ENCODE measurements at regions not wholly inside any gene's neighbourhood (a gene's known extent, or its start where the extent isn't known, plus 50 kb on each side); places are given as distances from the start of the nearest gene placed in this dataset.
"Not testable (repeated sequence)": the region's sequence is repeated elsewhere in the genome, so short reads cannot be mapped to it uniquely, and the experiment has no call there.

DNA sequence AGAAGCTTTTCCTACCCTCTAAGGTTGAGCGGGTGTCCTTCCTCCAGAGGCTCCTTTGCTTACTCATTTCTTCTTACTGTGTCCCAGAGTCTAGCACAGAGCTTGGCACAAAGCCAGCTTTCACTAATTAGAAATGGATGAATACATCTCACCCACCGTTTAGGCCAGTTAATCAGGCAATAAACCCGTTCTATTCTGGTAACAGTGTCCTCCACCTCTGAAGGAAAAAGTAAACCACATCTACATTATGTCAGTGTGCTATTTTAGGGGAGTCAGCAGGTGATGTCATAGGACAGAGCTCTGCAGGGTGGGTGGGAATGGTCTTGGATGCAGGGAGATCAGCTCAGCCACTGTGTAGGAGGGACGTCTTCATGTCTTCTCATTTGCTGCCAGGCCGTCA lies 109.2 kb downstream of the OSTF1 start:
- no peak for DNase-seq

DNA sequence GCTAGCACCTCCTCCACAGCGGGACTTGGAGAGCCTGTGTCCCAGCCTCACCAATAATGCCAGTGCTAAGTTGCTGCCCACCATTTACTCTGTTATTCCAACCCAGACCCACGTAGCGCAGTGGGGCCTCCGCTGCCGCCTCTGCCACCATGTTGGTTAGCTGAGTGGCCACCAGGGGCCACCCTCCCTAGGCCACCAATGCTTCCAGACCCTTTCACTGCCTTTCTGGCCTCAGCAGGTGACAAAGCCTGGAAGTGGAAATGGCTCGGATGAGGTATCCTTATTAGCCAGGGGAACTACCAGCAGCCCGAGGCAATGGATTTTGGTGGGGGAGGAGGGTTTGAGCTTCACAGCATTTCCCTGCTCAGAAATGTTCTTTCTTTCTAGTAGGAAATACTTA lies 110.1 kb downstream of the OSTF1 start:
- DNase-seq, result no peak

DNA sequence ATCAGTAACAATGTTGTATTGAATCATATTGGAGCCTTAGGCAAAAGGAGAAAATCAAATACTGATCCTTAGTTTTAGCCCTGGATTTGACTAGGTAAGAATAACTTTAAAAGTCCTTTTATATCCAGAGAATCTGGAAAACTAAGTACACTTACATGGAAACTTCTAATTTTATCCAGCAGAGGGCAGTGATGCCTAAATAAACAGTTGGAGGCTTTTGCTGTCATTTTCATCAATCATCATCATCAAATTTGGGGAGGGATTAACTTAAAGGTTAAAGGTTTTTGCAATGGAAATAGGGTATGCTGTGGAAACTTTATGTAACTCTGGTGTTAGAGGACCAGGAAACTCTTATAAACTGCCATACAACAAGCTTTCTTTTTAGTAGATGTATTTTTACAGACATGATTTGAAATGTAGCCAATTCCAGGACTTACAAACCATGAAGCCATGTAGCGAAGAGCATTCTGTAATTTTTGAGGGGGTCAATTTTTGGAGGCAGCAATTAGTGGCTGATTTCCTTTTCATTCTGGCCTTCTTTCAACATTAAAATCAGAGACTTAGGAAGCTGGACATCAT lies 112.7 kb downstream of the OSTF1 start:
- DNase-seq, result no peak

DNA sequence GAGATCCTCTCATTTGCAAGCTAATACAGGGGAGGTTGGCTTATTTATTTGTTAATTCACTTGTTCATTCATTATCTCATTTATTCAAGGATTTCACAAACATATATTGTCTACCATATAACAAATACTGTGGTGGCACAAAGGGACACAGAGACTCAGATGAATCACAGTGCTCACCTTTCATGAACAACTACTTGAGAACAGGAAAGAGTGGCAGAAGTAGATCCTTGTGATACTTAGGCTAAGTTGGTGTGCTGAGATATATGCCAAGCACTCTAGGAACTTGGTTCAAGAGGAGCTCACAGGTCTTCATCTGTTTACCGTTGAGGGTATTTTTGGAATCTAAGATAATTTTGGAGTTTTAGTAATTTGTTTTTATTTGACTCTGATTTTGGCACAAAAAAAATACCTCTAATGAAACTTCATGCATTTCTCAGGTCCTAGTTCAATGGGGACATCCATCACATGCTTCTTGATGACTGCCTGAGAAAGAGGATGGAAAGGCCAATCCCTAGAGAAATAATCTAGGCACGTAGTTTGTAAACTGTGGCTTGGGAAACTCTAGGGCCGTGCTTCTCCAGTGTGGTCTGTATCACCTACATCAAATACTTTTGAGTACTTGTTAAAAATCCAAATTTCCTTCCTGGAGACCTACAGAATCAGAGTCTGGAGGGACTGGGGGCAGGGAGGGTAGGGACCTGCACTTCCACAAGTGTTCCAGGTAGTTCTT lies 113.3 kb downstream of the OSTF1 start:
- no peak for DNase-seq

DNA sequence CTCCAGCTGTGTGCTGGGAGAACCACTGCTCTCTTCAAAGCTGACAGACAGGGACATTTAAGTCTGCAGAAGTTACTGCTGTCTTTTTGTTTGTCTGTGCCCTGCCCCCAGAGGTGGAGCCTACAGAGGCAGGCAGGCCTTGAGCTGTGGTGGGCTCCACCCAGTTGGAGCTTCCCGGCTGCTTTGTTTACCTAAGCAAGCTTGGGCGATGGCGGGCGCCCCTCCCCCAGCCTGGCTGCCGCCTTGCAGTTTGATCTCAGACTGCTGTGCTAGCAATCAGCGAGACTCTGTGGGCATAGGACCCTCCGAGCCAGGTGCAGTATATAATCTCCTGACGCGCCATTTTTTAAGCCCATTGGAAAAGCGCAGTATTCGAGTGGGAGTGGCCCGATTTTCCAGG lies 119.7 kb downstream of the OSTF1 start:
- not testable (repeated sequence) for DNase-seq

DNA sequence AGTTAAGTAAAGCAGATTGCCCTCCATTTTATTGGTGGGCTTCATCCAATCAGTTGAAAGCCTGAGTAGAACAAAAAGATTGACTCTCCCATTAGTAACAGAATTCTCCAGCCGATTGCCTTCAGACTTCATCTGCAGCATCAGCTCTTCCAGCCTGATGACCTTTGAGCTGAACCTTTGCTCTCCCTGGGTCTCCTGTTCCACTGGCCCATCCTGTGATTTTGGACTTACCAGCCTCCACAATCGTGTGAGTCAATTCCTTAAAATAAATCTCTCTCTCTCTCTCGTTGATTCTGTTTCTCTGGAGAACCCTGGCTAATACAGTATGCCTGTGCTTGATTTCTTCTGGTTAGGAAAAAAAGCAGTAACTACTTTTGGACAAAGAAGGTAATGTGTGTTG lies 121.9 kb downstream of the OSTF1 start:
- no peak for DNase-seq

DNA sequence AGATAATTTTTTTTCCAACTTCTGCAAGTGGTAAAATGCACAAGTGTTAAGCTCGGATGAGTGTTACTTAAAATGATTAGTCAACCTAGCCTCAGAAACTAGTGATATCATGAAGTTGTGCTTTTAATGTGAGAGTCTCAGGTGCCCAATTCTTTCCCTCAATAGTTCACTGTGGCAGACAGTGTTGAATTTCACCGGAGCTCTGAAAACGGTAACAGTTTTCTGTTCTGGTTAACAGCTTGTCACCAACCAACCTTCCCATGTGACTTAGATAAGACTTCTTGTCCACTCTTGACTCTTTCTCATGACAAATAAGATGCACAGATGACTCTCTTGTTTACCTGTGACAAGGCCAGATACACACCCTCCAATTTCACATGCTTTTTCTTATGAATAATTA lies 125.5 kb downstream of the OSTF1 start:
- DNase-seq, result no peak

DNA sequence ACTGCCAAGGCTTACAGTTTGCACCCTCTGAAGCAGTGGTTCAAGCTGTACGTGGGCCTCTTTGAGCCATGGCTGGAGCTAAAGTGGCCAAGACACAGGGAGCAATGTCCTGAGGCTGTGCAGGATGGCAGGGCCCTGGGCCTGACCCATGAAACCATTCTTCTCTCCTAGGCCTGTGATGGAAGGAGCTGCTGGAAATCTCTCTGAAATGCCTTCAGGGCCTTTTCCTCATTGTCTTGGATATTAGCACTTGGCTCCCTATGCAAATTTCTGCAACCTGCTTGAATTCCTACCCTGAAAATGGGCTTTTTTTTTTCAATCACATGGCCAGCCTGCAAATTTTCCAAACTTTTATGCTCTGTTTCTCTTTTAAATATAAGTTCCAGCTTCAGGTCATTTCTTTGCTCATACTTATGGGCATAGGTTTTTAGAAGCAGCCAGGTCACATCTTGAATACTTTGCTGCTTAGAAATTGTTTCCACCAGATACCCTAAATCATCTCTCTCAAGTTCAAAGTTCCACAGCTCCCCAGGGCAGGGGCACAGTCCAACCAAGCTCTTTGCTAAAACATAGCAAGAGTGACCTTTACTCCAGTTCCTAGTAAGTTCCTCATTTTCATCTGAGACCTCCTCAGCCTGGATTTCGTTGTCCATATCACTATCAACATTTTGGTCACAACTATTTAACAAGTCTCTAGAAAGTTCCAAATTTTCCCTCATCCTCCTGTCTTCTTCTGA lies 138.3 kb downstream of the OSTF1 start:
- no peak for DNase-seq

DNA sequence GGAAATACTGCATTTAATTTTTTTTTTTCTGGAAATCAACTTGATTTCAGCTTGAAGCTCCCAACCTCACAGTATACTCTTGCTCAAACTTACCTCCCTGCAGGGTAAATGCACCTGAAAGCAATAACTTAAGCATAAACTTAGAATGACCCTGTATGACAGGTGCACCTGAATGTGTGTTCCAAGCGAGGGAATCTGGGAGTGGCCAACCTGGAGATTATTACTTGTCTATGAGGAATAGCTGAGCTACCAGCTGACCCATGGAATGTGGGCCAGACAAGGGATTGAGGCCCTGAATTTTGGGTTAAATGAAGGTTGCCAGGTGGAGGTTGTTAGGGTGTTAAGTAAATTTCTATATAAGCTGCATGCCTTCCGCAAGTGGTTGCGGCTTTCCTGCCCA lies 140.6 kb downstream of the OSTF1 start:
- no peak for DNase-seq

DNA sequence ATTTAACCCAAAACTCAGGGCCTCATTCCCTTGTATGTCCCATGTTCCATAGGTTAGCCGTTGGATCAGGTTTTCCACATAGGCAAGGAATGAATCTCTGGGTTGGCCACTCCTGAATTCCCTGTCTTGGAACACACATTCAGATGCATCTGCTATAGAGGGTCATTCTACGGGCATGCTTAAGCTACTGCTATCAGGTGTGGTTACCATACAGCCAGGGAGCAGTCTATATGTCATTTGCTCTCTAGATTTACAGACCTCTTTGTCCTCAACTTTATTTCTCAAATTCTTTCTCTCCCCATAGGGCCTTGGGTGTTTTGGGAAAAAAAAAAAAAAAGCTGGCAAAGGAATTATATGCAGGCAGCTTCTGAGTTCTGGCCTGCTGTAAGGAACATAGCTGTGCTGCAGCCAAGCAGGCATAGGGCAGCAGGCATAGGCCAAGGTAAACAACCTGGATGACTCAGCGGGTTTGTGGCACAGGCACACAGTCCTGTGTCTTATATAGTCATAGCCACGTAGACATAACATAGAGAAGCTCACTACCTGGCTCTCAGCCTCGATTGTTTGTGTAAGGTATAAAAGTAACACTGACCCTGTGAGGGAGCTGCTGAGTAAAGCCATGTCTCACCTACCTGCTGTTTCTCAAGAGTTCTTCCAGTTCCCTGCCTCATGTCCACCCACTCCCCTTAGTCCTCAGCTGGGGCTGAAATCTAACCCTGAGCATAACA lies 141.5 kb downstream of the OSTF1 start:
- DNase-seq, result no peak

DNA sequence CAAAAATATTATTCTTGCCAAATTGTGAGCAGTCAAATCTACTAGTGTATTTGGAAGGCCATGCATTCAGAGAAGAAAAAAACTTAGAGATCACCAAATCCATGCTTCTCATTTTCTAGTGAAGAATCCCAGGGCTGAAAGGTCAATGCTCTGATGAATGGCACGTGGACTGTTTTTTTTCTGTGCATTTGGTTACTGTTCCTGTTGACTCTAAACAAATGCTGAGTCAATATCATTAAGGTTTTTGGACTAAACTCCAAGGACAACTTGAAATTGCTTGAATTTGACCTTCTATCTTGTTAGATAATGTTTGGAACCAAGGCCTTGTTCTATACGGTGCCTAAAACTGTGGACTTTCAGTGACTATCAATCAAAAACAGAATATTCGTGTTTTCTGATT lies 142.2 kb downstream of the OSTF1 start:
- no peak for DNase-seq

DNA sequence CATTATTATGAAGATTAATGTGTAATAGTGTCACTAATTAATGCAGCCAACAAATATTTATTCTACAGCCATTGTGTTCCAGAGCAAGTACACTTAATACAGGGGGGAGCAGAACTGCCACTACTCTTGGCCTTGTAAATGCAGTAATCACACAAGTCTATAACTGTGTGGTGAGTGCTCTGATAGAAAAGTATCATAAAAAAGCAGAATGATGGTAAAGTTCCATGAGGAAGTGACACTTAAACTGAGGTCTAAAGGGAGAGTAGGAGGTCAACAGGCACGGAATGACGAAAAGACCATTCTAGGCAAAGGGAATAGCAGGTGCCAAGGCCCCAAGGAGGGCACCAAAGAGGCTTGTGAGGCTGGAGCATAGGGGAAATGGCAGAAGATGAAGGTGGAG lies 142.9 kb downstream of the OSTF1 start:
- no peak for DNase-seq

DNA sequence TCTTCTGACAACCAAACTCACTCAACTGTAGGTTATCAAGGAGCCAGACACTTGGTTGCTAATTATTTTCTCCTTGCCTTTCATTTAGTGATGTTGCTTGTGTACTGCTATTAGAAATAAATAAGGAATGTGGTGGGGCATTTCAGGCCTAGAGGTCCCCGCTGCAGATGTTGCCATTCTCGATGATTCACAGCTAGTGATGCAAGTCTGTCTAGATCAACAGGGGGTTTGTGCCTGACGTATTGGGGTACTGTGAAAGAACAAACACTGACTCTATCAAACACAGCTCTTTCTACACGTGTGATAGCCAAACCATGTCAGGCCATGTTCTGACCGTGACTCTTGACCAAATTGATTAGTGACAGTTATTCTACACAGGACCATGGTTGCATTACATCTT lies 144.7 kb downstream of the OSTF1 start:
- DNase-seq, result no peak

DNA sequence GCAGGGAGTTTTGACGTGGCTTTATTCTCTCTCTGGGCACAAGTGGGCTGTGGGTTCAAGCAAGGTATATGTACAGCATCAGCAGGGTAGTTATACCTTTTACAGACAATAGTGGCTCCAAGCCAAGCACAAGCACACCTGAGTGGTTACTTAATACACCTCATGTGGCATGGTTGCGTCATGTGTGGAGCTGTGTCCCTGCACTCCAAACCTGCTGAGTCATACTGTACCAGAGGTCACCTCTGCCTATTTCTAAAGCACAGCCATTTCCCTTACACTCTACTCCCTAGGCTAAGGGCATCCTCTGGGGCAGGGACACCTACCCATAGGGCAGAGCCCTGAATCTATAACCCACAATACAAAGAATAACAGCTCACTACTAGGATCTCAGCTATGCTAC lies 147.3 kb downstream of the OSTF1 start:
- DNase-seq, result no peak

DNA sequence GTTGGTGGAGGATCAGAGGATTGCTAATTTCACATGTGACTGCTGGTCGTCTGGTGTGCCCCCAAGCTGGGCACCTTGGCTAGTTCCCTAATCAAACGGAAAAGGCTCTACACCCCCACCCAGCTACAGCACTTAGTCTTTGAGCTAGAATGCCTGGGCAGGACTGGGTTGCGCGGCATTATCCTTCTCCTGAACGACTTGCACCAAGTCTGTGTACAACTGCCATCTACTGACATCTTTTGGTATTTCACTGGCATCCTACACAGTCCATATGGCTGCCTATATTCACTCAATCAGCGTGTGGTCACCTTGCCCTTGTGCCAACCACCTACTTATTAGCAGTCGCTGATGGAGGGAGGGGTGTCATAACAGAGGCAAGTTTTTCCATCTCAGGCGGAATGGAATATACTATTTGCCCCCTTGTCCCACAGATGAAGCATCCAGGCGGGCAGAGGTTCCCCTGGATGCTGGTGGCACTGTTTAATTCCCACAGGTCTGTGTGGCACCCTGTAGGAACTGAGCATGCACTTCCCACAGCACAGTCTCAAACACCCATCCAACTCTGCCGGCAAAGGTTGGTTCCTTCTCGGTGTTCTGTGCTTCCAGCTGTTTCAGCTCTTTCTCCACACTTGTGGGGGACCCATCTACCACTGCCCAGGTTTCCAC lies 150.1 kb downstream of the OSTF1 start:
- peak; percentile 13 to 26 for DNase-seq

DNA sequence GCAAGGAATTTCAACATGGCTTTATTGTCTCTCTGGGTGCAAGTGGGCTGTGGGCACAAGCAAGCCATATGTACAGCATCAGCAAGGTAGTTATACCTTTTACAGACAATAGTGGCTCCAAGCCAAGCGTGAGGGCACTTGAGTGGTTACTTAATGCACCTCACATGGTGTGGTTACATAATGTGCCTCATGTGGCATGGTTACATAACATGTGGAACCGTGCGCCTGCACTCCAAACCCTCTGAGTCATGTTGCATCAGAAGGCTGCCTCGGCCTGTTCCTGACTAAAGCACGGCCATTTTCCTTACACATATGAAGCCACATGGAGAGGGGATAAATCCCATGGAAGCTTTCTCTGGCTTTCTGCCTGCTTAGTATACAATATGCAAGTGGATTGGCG lies 150.9 kb downstream of the OSTF1 start:
- DNase-seq, result no peak

DNA sequence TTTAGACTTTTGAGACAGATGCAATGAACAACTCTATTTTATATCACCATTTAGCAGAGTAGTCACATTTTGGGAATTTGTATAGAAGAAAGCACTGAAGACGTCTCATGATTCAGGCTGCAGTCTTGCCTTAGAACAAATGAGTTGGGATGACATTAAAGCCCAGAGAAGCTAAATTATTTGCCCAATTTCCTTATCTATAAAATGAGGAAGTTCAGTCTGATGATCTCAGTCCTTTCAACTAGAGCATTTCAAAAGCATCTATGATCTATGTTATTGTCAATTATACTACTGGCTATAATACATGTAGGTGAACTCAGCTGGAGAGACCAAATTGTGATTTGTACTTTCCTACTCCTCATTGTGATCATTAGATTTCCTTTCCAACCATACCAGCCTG lies 154.1 kb downstream of the OSTF1 start:
- DNase-seq, result no peak

DNA sequence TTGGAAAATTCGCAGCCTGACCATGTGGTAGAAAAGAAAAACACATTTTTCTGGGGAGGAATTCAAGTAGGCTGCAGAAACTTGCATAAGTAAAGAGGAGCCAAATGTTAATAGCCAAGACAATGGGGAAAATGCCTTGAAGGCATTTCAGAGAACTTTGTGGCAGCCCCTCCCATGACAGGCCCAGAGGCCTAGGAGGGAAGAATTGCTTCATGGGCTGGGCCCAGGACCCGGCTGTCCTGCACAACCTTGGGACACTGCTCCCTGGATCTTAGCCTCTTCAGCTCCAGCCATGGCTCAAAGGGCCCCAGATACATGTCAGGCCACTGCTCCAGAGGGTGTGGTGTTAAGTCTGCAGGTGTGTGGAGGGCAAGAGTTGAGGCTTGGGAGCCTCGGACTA lies 158.6 kb downstream of the OSTF1 start:
- DNase-seq, result no peak

DNA sequence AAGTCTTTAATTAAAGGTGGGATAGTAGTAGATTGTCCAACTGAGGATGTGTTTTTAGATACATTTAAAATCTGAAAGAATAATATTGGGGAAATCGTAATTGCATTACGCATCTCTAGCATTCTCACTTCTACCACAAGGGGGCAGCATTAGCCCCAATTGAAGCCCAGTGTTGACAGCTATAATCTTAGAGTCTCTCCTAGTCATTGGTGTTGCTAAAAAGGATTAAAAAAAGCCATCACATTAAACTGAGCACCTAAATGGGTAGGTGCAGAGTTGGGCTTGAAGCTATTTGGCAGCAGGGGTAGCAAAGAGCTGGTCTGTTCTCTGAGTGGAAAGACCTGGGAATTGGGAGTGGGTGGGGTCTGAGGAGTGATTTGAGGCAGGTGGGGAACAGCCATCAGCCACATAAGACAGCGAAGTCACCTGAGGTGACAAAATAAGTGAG lies 177.2 kb downstream of the OSTF1 start:
- DNase-seq, result peak; percentile 12 to 18

DNA sequence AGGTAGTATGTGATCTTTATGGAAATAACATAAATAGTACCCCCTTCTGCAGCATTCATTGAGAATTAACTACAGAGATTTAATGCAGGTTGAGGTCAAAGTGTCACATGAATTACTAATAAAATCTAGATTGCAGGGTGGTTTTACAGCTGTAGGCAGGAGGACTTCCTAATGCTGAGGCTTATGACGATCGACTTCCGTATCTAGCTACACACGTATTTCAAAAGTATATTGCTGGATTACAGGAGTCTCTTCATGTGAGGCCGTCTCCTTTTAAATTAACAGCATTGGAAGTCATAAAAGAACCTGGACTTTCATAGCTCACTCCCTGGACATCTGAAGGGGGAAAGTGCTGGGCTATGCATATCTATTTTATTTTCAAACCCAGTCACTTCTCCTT lies 180.9 kb downstream of the OSTF1 start:
- DNase-seq, result no peak

DNA sequence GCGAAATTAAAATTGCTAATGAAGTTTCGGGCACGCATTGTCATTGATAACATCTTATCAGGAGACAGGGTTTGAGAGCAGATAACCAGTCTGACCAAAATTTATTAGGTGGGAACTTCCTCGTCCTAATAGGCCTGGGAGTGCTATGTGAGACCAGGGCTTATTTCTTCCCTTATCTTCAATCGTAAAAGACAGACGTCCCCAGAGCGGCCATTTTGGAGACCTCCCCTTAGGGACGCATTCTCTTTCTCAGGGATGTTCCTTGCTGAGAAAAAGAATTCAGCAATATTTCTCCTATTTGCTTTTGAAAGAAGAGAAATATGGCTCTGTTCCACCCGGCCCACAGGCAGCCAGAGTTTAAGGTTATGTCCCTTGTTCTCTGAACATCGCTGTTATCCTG lies 184.7 kb downstream of the OSTF1 start:
- not testable (repeated sequence) for DNase-seq

DNA sequence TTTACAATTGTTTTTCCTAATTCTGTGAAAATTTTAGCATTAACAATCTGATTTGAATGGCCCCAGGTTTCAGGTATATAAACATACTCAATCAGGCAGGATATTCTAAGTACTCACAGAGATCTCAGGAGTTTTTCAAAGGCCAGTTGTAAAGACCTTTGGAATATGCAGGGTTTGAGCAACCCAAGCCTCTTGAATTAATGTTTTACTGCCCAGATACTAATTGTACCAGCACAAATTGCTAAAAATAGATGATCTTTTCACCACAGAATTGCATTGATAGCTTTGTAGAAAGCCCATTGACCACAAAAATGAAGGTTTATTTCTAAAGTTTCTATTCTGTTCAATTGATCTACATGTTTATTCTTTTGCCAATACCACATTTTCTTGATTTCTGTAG lies 186.5 kb downstream of the OSTF1 start:
- DNase-seq, result no peak

DNA sequence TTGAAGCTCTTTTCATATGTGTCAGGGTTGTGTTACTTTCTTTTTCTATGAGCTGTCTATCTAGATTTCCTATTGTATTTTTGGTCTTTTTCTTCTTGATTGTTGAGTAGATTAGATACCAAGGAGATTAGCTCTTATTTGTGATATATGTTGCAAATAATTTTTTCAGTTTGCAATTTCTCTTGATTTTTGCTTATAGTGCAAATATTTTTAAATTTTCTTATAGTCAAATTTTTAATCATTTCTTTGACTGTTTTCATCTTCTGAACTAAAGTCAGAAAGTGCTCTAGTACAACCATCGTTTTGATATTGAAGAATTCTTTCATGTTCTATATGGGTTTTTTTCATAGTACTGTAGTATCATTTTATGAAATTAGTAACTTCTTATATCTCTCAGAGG lies 193.7 kb downstream of the OSTF1 start:
- no peak for DNase-seq
